ENCODE measurements at regions not wholly inside any gene's neighbourhood (a gene's known extent, or its start where the extent isn't known, plus 50 kb on each side); places are given as distances from the start of the nearest gene placed in this dataset.

- CTCF ChIA-PET, result no interaction called here
- Histone ChIP-seq H3K4me1 (ENCODE audit: insufficient read depth, low read length, poor library complexity, severe bottlenecking) (peaks cover 22% of the 10 kb centered on the region), H3K36me3 (ENCODE audit: insufficient read depth, low read length, poor library complexity, severe bottlenecking) (no peaks in the 10 kb centered on the region), H3K4me3 (ENCODE audit: low read depth, low read length, poor library complexity, severe bottlenecking) (no peak overlapping the region), H3K27ac (ENCODE audit: low read depth, low read length, poor library complexity, severe bottlenecking) (peak overlapping the region; percentile 32), H3K27me3 (replicated peaks; ENCODE audit: insufficient read depth, low read depth, low read length, poor library complexity) (no peaks in the 10 kb centered on the region), H3K9me3 (ENCODE audit: low read depth, low read length, poor library complexity, severe bottlenecking) (no peaks in the 10 kb centered on the region)
- peak; percentile 91 for DNase-seq (ENCODE audit: low spot score)
- POLR2A ChIA-PET (ENCODE audit: low non-redundant PET), result no interaction called here
- intact Hi-C loops (cut with micrococcal nuclease; ENCODE audit: unreplicated experiment), result loop anchor here (5.0 kb wide), 1 partner anchor 81 kb away; no protein-coding TSS in a partner anchor
- TF ChIP-seq, protein P1, sequence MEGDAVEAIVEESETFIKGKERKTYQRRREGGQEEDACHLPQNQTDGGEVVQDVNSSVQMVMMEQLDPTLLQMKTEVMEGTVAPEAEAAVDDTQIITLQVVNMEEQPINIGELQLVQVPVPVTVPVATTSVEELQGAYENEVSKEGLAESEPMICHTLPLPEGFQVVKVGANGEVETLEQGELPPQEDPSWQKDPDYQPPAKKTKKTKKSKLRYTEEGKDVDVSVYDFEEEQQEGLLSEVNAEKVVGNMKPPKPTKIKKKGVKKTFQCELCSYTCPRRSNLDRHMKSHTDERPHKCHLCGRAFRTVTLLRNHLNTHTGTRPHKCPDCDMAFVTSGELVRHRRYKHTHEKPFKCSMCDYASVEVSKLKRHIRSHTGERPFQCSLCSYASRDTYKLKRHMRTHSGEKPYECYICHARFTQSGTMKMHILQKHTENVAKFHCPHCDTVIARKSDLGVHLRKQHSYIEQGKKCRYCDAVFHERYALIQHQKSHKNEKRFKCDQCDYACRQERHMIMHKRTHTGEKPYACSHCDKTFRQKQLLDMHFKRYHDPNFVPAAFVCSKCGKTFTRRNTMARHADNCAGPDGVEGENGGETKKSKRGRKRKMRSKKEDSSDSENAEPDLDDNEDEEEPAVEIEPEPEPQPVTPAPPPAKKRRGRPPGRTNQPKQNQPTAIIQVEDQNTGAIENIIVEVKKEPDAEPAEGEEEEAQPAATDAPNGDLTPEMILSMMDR (conservative IDR thresholded peaks at IDR 0.05; ENCODE audit: low read depth, low read length), result no peak
- TF ChIP-seq EZH2 (IDR thresholded peaks at IDR 0.05; ENCODE audit: borderline replicate concordance, low read depth, low read length, poor library complexity, severe bottlenecking), result no peak
- BruUV-seq (replicated peaks), result no TSS peak
These were observed 958.8 kb downstream of the TFAP2A start for GRCh38 chr6:9455864-9456658.

DNA sequence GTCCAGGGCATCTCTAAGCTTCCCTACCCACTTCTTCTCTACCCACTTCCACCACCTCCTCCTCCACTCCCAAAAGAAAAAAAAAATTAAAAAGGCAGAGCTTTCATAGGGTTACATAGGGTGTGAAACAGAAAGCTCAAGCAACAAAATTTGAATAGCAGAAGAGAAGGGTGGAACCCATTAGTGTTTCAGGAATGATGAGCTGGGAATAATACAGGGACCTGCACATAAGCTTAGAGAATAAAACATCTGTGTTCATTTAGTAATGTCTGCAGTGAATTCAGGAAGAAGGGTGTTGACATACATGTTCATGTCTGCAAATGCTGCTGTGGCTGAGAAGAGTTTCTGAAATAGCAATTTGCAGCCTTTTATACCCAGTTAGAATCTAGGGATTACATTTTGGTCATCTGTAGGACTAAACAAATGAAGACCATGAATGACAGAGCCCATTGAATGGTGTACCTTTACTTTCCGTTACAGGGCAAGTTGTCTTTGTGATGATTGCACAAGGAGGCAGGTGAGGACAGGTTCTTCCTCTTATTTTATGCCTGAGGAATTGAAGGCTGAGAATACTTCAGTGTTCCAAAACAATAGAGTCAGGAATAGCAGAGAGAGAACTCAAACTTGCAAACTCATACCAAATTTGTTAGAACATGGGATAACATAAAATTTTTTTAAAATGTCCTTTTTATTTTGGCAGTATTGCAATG lies 975.1 kb downstream of the TFAP2A start:
- ChIA-PET CTCF (no interaction called here), POLR2A (ENCODE audit: low non-redundant PET) (no interaction called here)
- Histone ChIP-seq H3K27me3 (replicated peaks; ENCODE audit: insufficient read depth, low read depth, low read length, poor library complexity) (no peaks in the 10 kb centered on the region), H3K4me3 (ENCODE audit: low read depth, low read length, poor library complexity, severe bottlenecking) (no peak overlapping the region), H3K27ac (ENCODE audit: low read depth, low read length, poor library complexity, severe bottlenecking) (no peak overlapping the region), H3K36me3 (ENCODE audit: insufficient read depth, low read length, poor library complexity, severe bottlenecking) (no peaks in the 10 kb centered on the region), H3K4me1 (ENCODE audit: insufficient read depth, low read length, poor library complexity, severe bottlenecking) (no peaks in the 10 kb centered on the region), H3K9me3 (ENCODE audit: low read depth, low read length, poor library complexity, severe bottlenecking) (no peaks in the 10 kb centered on the region)
- TF ChIP-seq, protein P1 (conservative IDR thresholded peaks at IDR 0.05; ENCODE audit: low read depth, low read length), result no peak
- intact Hi-C loops (cut with micrococcal nuclease; ENCODE audit: unreplicated experiment), result no loop called here
- BruUV-seq (replicated peaks), result no TSS peak
- DNase-seq (ENCODE audit: low spot score), result no peak

GRCh38 chr6:9437836-9438235 lies 977.0 kb downstream of the TFAP2A start:
- ChIA-PET POLR2A (ENCODE audit: low non-redundant PET) (no interaction called here), CTCF (no interaction called here)
- DNase-seq (ENCODE audit: low spot score), result no peak
- H3K36me3 ChIP-seq (ENCODE audit: insufficient read depth, low read length, poor library complexity, severe bottlenecking), result no peaks in the 10 kb centered on the region
- no peak overlapping the region for H3K27ac ChIP-seq (ENCODE audit: low read depth, low read length, poor library complexity, severe bottlenecking)
- H3K4me3 ChIP-seq (ENCODE audit: low read depth, low read length, poor library complexity, severe bottlenecking), result no peak overlapping the region
- TF ChIP-seq EZH2 (IDR thresholded peaks at IDR 0.05; ENCODE audit: borderline replicate concordance, low read depth, low read length, poor library complexity, severe bottlenecking), result no peak
- TF ChIP-seq, protein P1 (conservative IDR thresholded peaks at IDR 0.05; ENCODE audit: low read depth, low read length), result no peak
- H3K27me3 ChIP-seq (replicated peaks; ENCODE audit: insufficient read depth, low read depth, low read length, poor library complexity), result no peaks in the 10 kb centered on the region
- H3K4me1 ChIP-seq (ENCODE audit: insufficient read depth, low read length, poor library complexity, severe bottlenecking), result no peaks in the 10 kb centered on the region
- intact Hi-C loops (cut with micrococcal nuclease; ENCODE audit: unreplicated experiment), result no loop called here
- no peaks in the 10 kb centered on the region for H3K9me3 ChIP-seq (ENCODE audit: low read depth, low read length, poor library complexity, severe bottlenecking)
- BruUV-seq (replicated peaks), result no TSS peak

Measured in A673 (cell line).